ENCODE measurements at regions not wholly inside any gene's neighbourhood (a gene's known extent, or its start where the extent isn't known, plus 50 kb on each side); places are given as distances from the start of the nearest gene placed in this dataset.

- Histone ChIP-seq H3K36me3 (replicated peaks) (no peaks in the 10 kb centered on the region), H3K27me3 (replicated peaks) (no peaks in the 10 kb centered on the region), H3K4me3 (ENCODE audit: low read depth, low read length) (no peak overlapping the region), H3K27ac (no peak overlapping the region)
- in situ Hi-C loops (cut with HindIII; ENCODE audit: low pct_ligation_motif_present, low sequenced_read_pairs), result no loop called here
- DNase-seq, result no peak
- TF ChIP-seq CTCF (IDR thresholded peaks at IDR 0.05; ENCODE audit: low read depth, low read length, missing control alignments), result no peak
Measured at GRCh38 chr4:89420507-89420906, 112.9 kb upstream of the GPRIN3 start.

GRCh38 chr4:89419111-89419695 lies 111.6 kb upstream of the GPRIN3 start:
- in situ Hi-C loops (cut with HindIII; ENCODE audit: low pct_ligation_motif_present, low sequenced_read_pairs), result no loop called here
- no peak for TF ChIP-seq CTCF (IDR thresholded peaks at IDR 0.05; ENCODE audit: low read depth, low read length, missing control alignments)
- H3K27me3 ChIP-seq (replicated peaks), result no peaks in the 10 kb centered on the region

GRCh38 chr4:89416960-89417359 lies 109.4 kb upstream of the GPRIN3 start:
- in situ Hi-C loops (cut with HindIII; ENCODE audit: low pct_ligation_motif_present, low sequenced_read_pairs), result no loop called here
- TF ChIP-seq CTCF (IDR thresholded peaks at IDR 0.05; ENCODE audit: low read depth, low read length, missing control alignments), result no peak
- Histone ChIP-seq H3K27ac (no peak overlapping the region), H3K27me3 (replicated peaks) (no peaks in the 10 kb centered on the region), H3K36me3 (replicated peaks) (no peaks in the 10 kb centered on the region), H3K4me3 (ENCODE audit: low read depth, low read length) (no peak overlapping the region)
- DNase-seq, result no peak

More at GRCh38 chr4:89419111-89419695, 111.6 kb upstream of the GPRIN3 start:
- no peak overlapping the region for H3K4me3 ChIP-seq (ENCODE audit: low read depth, low read length)
- H3K27ac ChIP-seq, result no peak overlapping the region
- DNase-seq, result no peak
- H3K36me3 ChIP-seq (replicated peaks), result no peaks in the 10 kb centered on the region

- H3K27ac ChIP-seq, result no peak overlapping the region
- no peaks in the 10 kb centered on the region for H3K36me3 ChIP-seq (replicated peaks)
- no peak for DNase-seq
- H3K27me3 ChIP-seq (replicated peaks), result no peaks in the 10 kb centered on the region
- in situ Hi-C loops (cut with HindIII; ENCODE audit: low pct_ligation_motif_present, low sequenced_read_pairs), result no loop called here
- no peak overlapping the region for H3K4me3 ChIP-seq (ENCODE audit: low read depth, low read length)
- TF ChIP-seq CTCF (IDR thresholded peaks at IDR 0.05; ENCODE audit: low read depth, low read length, missing control alignments), result no peak
Measured at GRCh38 chr4:89413518-89413917, 105.9 kb upstream of the GPRIN3 start.

GRCh38 chr4:89411539-89412309 lies 104.1 kb upstream of the GPRIN3 start:
- no peak for DNase-seq
- in situ Hi-C loops (cut with HindIII; ENCODE audit: low pct_ligation_motif_present, low sequenced_read_pairs), result no loop called here
- Histone ChIP-seq H3K4me3 (ENCODE audit: low read depth, low read length) (no peak overlapping the region), H3K27ac (no peak overlapping the region), H3K27me3 (replicated peaks) (no peaks in the 10 kb centered on the region), H3K36me3 (replicated peaks) (no peaks in the 10 kb centered on the region)
- TF ChIP-seq CTCF (IDR thresholded peaks at IDR 0.05; ENCODE audit: low read depth, low read length, missing control alignments), result no peak

Measured in brain microvascular endothelial cell (primary cell).